Erythroblast (primary cell): ENCODE measurements at regions not wholly inside any gene's neighbourhood (a gene's known extent, or its start where the extent isn't known, plus 50 kb on each side); places are given as distances from the start of the nearest gene placed in this dataset.

ENCODE experiments used
- GATA1 ChIP-seq: IDR thresholded peaks from 2 replicates; pipeline ENCODE4 v1.6.1; 2011; ENCODE audit warnings: low read depth, mild to moderate bottlenecking, control low read depth, low read length, moderate library complexity
- POLR2A ChIP-seq: IDR thresholded peaks from 2 replicates; pipeline ENCODE4 v1.6.1; 2011; ENCODE audit warnings: mild to moderate bottlenecking, low read length

DNA sequence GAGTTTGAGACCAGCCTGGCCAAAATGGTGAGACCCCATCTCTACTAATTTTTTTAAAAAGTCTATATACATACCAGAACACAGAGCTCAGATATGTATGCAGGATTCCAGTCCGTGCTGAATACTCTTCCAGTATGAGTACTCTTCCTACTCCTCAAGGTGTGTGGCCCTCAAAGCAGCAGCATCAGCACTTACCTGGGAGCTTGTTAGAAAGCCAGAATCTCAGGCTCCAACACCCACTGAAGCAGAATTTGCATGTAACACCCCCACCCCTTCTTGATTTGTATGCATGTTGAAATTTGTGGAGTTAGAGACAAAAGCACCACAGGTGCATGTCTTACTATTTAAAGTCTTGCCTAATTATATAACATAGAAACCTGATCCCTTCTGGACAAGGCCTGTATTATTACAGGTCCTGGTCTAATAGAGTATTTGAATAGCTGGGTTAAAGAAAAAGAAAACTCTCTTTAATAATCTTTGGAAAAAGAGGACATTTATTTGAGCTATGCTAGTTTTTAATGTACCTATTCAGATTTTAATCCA, 50.3 kb upstream of the NFE2L2 start:
- TF ChIP-seq POLR2A (no peak), GATA1 (no peak)
